Stimulated activated CD4-positive, alpha-beta T cell treated with anti-CD3 and anti-CD28 coated beads, TNF-alpha, amount 100 ng/mL, for 48 hours (primary cell): ENCODE measurements at regions not wholly inside any gene's neighbourhood (a gene's known extent, or its start where the extent isn't known, plus 50 kb on each side); places are given as distances from the start of the nearest gene placed in this dataset.

Source experiments
- DNase-seq, 3 donors: peaks; one replicate each; pipeline ENCODE4 v3.0.0-alpha.2; 2020; ENCODE audit warnings: low read depth in 3 of 3

GRCh38 chr16:51797669-51798259 is 646.7 kb upstream of the SALL1 start:
- no peak for DNase-seq

- no peak for DNase-seq
Measured at GRCh38 chr16:51779240-51779639, 628.2 kb upstream of the SALL1 start.

- DNase-seq: no peak
Measured at GRCh38 chr16:51773071-51773890, 622.2 kb upstream of the SALL1 start.

- DNase-seq: no peak
Measured at GRCh38 chr16:51766739-51767138, 615.7 kb upstream of the SALL1 start.

GRCh38 chr16:51763072-51763661 is 612.1 kb upstream of the SALL1 start:
- no peak for DNase-seq

GRCh38 chr16:51762081-51762996 is 611.3 kb upstream of the SALL1 start:
- DNase-seq: peak; percentile 19 to 52 (median 31)

GRCh38 chr16:51761001-51761400 is 609.9 kb upstream of the SALL1 start:
- no peak for DNase-seq

- DNase-seq: no peak
Measured at GRCh38 chr16:51759999-51760398, 608.9 kb upstream of the SALL1 start.

- DNase-seq: no peak
Measured at GRCh38 chr16:51759329-51759728, 608.3 kb upstream of the SALL1 start.

- DNase-seq: no peak
Measured at GRCh38 chr16:51757921-51758479, 606.9 kb upstream of the SALL1 start.

- no peak for DNase-seq
Measured at GRCh38 chr16:51757505-51757904, 606.4 kb upstream of the SALL1 start.

GRCh38 chr16:51757124-51757470 is 606.0 kb upstream of the SALL1 start:
- no peak for DNase-seq

- no peak for DNase-seq
Measured at GRCh38 chr16:51756447-51757123, 605.5 kb upstream of the SALL1 start.

- DNase-seq: no peak
Measured at GRCh38 chr16:51755577-51756355, 604.7 kb upstream of the SALL1 start.

- no peak for DNase-seq
Measured at GRCh38 chr16:51755039-51755501, 604.0 kb upstream of the SALL1 start.

GRCh38 chr16:51753467-51754127 is 602.5 kb upstream of the SALL1 start:
- DNase-seq: no peak

- no peak for DNase-seq
Measured at GRCh38 chr16:51752438-51752995, 601.4 kb upstream of the SALL1 start.

GRCh38 chr16:51747329-51747728 is 596.3 kb upstream of the SALL1 start:
- DNase-seq: no peak

GRCh38 chr16:51734220-51734619 is 583.1 kb upstream of the SALL1 start:
- DNase-seq: no peak
